ENCODE measurements at regions not wholly inside any gene's neighbourhood (a gene's known extent, or its start where the extent isn't known, plus 50 kb on each side); places are given as distances from the start of the nearest gene placed in this dataset.

GRCh38 chr9:130759738-130760137 is 66.2 kb downstream of the EXOSC2 start:
- Histone ChIP-seq H3K4me3 (ENCODE audit: low read length) (no peak overlapping the region), H3K4me2 (ENCODE audit: low read length) (no peak overlapping the region), H3K36me3 (ENCODE audit: low read depth, low read length) (no peaks in the 10 kb centered on the region), H4K20me1 (ENCODE audit: low read length) (no peaks in the 10 kb centered on the region), H3K27ac (ENCODE audit: low read length) (no peak overlapping the region), H3F3A (ENCODE audit: low read length, unreplicated experiment) (no peaks in the 10 kb centered on the region), H3K9ac (ENCODE audit: low read length) (no peak overlapping the region), H3K79me2 (ENCODE audit: low read length) (no peaks in the 10 kb centered on the region), H3K27me3 (ENCODE audit: low read length) (no peaks in the 10 kb centered on the region), H3K4me1 (ENCODE audit: insufficient read depth, low read length) (no peaks in the 10 kb centered on the region), H3K9me2 (replicated peaks; ENCODE audit: low read length) (no peaks in the 10 kb centered on the region), H2AFZ (ENCODE audit: low read length) (no peak overlapping the region), H3K9me3 (ENCODE audit: low read length) (no peaks in the 10 kb centered on the region)
- DNase-seq (no peak), ATAC-seq (no peak)
- intact Hi-C loops (cut with micrococcal nuclease), result no loop called here
- TF ChIP-seq EZH2phosphoT487 (IDR thresholded peaks at IDR 0.05; ENCODE audit: borderline replicate concordance, low read length) (no peak), EZH2 (IDR thresholded peaks at IDR 0.05; ENCODE audit: low read length, unreplicated experiment) (no peak), CTCF (conservative IDR thresholded peaks at IDR 0.05; ENCODE audit: low read depth, low read length) (no peak)
- POLR2A ChIA-PET (ENCODE audit: unreplicated experiment), result no interaction called here
- BruUV-seq (replicated peaks), result no TSS peak
- CTCF ChIA-PET, result no interaction called here

- H3K4me2 ChIP-seq (ENCODE audit: low read length), result no peak overlapping the region
- no peaks in the 10 kb centered on the region for H3K9me2 ChIP-seq (replicated peaks; ENCODE audit: low read length)
- no peak overlapping the region for H3K4me3 ChIP-seq (ENCODE audit: low read length)
- H3K4me1 ChIP-seq (ENCODE audit: insufficient read depth, low read length), result no peaks in the 10 kb centered on the region
- DNase-seq (no peak), ATAC-seq (no peak)
- no TSS peak for BruUV-seq (replicated peaks)
- H3K27me3 ChIP-seq (ENCODE audit: low read length), result no peaks in the 10 kb centered on the region
- H3K9ac ChIP-seq (ENCODE audit: low read length), result no peak overlapping the region
- no peak overlapping the region for H2AFZ ChIP-seq (ENCODE audit: low read length)
- H3K79me2 ChIP-seq (ENCODE audit: low read length), result 0 out of 2 replicates have a peak, but pooled peaks cover 9% of the 10 kb centered on the region
- no peaks in the 10 kb centered on the region for H3F3A ChIP-seq (ENCODE audit: low read length, unreplicated experiment)
- H3K27ac ChIP-seq (ENCODE audit: low read length), result no peak overlapping the region
- intact Hi-C loops (cut with micrococcal nuclease), result no loop called here
- POLR2A ChIA-PET (ENCODE audit: unreplicated experiment), result no interaction called here
- H3K36me3 ChIP-seq (ENCODE audit: low read depth, low read length), result no peaks in the 10 kb centered on the region
- CTCF ChIA-PET, result no interaction called here
- TF ChIP-seq EZH2 (IDR thresholded peaks at IDR 0.05; ENCODE audit: low read length, unreplicated experiment), result no peak
- TF ChIP-seq CTCF (conservative IDR thresholded peaks at IDR 0.05; ENCODE audit: low read depth, low read length), result no peak
- no peak for TF ChIP-seq EZH2phosphoT487 (IDR thresholded peaks at IDR 0.05; ENCODE audit: borderline replicate concordance, low read length)
- no peaks in the 10 kb centered on the region for H4K20me1 ChIP-seq (ENCODE audit: low read length)
- no peaks in the 10 kb centered on the region for H3K9me3 ChIP-seq (ENCODE audit: low read length)
These were observed 70.0 kb downstream of the EXOSC2 start for GRCh38 chr9:130763331-130764171.

Measured in PC-3 (cell line).